GM19023 (cell line): ENCODE measurements at regions not wholly inside any gene's neighbourhood (a gene's known extent, or its start where the extent isn't known, plus 50 kb on each side); places are given as distances from the start of the nearest gene placed in this dataset.

ENCODE experiments used
- ATAC-seq: cut with Tn5 transposase; IDR thresholded peaks from one replicate; pipeline ENCODE4 v1.9.1; 2021; ENCODE audit warnings: mild to moderate bottlenecking, moderate library complexity; ENCODE audit not compliant: unreplicated experiment

GRCh38 chr14:22478670-22479069, 110.4 kb downstream of the DAD1 start:
- no peak for ATAC-seq

- no peak for ATAC-seq
These were observed 110.8 kb downstream of the DAD1 start for GRCh38 chr14:22478247-22478646.

- no peak for ATAC-seq
These were observed 111.3 kb downstream of the DAD1 start for GRCh38 chr14:22477569-22478194.

GRCh38 chr14:22476887-22477286, 112.1 kb downstream of the DAD1 start:
- no peak for ATAC-seq

DNA sequence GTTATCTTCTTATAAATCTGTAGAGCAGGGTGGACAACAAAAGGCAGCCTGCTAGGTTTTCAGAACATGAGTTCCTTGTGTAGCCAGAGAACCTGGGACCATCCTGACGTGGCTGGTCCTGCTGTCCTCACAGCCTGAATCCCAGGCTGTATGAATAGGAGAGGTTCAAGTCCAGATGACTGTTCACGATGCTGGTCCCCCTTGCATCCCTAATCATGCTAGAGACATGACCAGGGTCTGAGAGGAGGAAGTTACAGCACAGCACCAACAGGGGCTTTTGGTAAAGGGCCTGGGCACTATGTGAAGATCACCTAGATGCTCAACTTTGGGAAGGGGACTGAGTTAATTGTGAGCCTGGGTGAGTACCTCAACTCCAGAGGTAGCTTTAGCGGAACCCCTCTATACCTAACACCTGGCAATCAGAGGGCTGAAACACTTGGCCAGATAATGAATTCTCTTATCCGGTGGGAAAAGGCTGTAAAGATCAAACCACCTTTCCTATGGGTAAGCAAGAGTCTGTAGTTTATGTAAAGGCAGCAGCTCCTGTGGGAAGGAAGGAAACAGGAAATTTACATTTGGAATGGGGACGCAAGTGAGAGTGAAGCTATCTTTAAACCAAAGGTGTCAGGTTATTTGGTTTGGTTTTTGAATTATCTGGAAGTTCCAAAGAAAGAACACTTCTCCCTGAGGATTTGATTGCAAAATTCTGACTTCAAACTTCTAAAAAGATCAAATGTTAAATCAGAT, 112.8 kb downstream of the DAD1 start:
- no peak for ATAC-seq

DNA sequence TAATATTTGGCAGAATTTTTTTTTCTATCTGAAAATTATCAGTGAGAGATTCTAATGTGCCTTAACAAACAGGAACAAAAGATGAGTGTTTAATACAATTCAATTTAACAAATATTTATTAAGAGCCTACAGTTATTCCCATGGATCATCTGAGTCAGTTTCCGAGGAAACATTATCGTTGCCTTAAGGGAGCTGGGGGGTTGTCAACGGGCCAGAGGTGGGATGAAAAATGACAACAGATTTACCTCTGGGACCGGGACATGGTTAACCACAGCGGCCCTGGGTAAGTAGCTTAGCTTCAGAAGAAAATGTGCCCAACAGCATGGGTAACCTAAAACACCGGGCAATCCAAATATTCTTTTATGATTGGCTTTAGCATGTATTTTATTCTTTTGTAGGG, 113.6 kb downstream of the DAD1 start:
- no peak for ATAC-seq

GRCh38 chr14:22474730-22475351, 114.2 kb downstream of the DAD1 start:
- no peak for ATAC-seq

DNA sequence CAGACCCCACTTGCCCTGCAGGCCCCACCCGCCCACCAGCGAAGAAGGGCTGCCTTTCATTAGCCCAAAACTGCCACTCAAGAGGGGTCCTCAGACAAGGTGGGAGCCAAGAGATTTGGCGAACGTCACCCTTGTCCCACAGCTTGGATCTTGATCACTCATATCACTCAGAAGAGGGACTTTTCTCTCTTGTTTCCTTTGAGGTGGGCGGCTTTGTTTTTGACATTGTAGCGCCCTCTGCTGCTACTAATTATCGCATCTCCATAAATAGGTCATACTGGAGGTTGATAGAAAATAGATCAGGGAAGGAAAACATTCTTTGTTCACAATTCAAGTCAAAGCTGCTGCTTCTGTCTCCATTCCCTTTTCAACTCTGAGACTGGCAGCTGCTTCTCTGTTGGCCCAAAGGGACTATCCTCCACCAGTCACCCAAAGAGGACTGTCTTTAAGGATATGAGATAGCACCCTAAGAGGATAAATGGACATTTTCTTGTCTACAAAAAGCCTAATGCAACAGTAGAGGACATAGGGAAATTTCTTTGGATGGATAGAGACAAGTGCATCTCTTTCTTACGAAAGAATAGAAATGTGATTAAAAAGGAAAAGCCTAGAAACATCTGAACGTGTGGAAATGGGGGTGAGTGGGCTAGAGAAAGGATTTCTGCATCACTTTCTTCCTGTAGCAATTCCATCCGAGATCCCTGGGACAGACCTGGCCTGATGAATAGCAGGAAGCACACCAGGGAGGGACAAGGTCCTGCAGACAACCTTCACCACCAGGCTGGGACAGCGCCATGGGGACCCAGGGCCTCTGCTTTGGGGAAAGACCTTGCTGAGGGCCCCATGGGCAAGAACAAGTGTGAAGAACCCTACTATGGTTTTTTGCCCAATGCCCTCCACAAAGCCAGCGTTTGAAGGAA, 115.8 kb downstream of the DAD1 start:
- peak; percentile 46 for ATAC-seq

DNA sequence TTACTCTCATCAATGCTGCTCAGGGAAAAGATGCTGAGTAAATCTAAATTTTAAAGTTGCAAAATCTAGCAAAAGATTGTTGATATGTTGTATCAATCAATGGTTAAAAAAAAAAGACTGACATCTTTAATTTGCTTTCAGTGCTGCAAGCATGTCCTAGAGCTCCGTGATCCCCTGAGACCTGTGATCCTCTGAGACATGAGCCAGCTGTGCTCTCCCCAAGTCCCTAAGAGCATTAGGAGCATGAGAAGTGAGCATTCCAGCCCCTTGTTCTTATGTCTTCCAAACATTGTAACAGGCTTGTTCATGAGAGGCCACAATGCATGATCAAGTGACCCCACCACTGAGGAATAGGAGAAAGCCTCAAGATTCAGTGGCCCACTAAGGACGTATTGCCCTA, 116.6 kb downstream of the DAD1 start:
- ATAC-seq, result no peak

DNA sequence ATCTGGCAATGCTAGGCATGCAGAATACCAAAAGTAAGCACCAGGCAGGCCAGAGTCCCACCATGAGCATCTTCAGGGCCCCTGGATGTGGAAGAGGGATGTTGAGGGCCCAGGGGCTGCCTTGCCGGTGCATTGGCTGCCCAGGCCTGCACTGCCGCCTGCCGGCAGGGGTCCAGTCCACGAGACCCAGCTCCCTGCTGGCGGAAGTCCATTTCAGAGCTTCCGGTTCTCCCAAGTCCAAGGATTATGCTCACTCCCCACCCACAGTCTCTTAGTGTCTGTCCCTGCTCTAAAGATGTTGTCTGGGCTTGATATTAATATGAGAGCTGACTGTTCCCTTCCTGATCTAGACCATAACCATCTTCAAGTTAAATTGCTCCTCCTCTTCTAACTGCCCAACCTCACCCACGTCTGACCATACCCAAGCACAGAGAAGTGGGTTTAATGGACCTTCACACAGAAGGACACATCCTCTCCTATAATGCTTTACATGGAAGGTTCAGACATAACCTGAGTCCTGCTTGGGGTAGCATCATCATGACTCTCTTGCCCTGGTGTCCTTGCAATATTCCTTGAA, 117.4 kb downstream of the DAD1 start:
- ATAC-seq, result no peak

DNA sequence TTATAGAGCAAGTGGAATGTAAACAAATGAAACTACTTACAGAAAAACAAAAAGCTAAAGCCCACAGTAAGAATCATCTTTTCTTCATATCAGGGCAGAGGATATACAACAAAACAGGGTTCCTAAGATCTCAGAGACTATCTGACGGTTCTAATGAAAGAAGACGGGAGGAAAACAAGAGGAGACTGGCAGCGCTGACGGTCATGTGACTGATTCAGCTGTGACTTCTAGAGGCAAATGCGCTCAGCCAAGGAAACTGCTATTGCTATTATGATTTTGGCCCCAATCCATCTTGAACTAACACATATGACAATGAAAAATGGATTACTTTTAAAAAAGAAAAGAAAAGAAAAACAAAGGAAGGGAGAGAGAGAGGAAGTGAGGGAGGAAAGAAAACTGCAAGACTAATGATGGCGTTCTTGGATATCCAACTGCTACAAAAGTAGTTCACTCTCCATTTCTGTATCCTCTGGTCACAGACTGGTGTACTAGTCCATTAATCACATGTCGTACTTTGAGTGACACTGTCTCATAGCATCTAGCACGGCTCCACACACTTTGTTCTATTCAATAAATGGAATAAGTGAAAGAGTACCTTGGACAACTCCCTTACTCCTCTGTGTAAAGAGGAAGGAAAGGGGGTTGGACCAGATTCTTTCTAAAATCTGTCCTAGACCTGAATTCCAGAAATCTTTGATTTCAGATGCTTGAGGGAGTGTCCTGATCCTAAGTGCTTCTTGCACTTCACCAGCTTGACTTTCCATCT, 119.3 kb downstream of the DAD1 start:
- no peak for ATAC-seq

DNA sequence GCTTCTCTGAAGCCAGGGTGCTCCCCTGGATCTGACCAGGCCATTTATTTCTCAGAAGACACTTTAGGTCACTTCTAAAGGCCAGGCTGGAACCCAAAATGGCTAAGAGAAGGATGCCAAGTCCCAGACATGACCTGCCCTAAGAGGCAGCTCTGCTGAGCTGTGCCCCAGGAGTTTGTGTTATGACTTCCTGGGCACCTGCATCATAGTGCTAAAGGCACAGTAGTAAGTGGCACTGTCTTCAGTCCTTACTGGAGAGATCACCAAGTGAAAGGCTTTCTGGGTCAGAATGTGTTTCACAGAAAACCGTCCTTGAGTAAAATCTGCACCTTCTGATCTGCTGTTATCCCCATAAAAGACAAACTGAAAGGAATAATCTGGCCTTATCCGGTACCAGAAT, 120.2 kb downstream of the DAD1 start:
- no peak for ATAC-seq

DNA sequence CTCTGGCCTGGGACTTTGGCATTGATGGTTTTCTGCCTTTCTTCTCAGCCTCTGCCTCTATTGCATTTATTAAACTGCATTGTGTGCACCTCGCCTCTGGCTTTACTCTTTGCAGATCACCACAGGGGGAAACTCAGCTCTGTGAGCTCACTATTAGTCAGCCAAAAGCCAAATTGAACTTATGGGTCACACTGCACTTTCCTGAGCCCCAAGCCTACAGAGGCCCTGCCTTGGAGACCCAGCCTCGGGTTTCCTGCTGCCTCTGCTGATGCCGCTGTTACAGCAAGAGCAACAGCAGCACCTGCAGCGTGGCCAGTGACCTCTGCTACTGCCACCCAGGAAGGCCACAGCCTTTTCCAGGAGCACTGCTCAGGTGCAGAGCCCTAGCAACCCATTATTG, 122.5 kb downstream of the DAD1 start:
- ATAC-seq, result peak; percentile 40

- peak; percentile 2 for ATAC-seq
These were observed 123.7 kb downstream of the DAD1 start for GRCh38 chr14:22465201-22465840.

GRCh38 chr14:22464422-22465142, 124.4 kb downstream of the DAD1 start:
- ATAC-seq, result peak; percentile 72

- ATAC-seq, result no peak
These were observed 125.3 kb downstream of the DAD1 start for GRCh38 chr14:22463763-22464173.

GRCh38 chr14:22462923-22463322, 126.1 kb downstream of the DAD1 start:
- no peak for ATAC-seq

DNA sequence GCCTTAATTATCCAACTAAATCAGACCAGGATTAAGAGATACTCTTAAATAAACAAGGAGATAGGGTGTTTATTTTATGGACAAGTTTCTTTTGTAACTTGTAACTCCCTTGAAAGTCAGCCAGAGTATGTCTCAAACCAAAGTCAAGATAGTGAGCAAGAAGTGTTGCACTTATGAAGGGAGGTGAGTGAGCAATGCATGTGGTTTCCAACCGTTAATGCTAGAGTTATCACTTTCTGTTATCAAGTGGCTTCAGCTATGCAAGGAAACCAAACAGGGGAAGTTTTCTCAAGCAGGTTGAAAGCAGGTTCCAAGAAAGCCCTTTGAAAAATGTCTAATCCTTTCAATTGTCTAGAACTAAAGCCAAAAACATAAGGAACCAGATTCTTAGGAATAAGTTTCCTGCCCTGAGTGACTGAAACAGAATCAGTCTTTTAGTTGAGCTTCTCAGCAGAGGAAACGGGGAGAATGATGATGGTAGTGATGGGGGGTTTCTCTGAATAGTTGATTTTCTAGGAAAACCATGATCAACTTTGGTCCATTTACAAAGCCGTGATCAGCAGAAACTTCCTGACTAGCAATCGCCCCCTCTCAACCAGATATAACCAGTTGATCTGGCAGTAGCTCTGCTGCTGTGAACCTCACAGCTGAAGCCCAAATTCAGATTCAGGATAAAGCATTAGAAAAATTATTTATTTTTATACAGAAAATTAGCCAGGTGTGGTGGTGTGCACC, 128.4 kb downstream of the DAD1 start:
- no peak for ATAC-seq
